HL-60 (cell line): ENCODE measurements at regions not wholly inside any gene's neighbourhood (a gene's known extent, or its start where the extent isn't known, plus 50 kb on each side); places are given as distances from the start of the nearest gene placed in this dataset.

Experiments used
- DNase-seq, 2 experiments: peaks; one replicate each; pipeline ENCODE4 v3.0.0-alpha.2; 2010 to 2020; ENCODE audit warnings: low read depth in 1 of 2, low spot score in 1 of 2
- H3K27ac ChIP-seq: fragments of 250-450 bp; sonication (Bioruptor Pico); replicated peaks from 2 replicates; pipeline ENCODE4 v1.5.1; 2020; ENCODE audit warnings: mild to moderate bottlenecking, moderate library complexity
- H3K27me3 ChIP-seq: fragments of 250-450 bp; sonication (Bioruptor Pico); 2 replicates; pipeline ENCODE4 v1.5.1; 2021; ENCODE audit warnings: mild to moderate bottlenecking, moderate library complexity; ENCODE audit not compliant: insufficient read depth, poor library complexity, severe bottlenecking
- H3K4me3 ChIP-seq: replicated peaks from 2 replicates; pipeline ENCODE4 v1.5.1; 2011; ENCODE audit warnings: mild to moderate bottlenecking, control low read depth, low read length; ENCODE audit not compliant: insufficient read depth
- CTCF ChIP-seq: IDR thresholded peaks from one replicate; pipeline ENCODE4 v1.5.1; 2011; ENCODE audit warnings: low read length, control low read depth, inconsistent platforms; ENCODE audit not compliant: insufficient read depth
- GABPA ChIP-seq: IDR thresholded peaks from 2 replicates; pipeline ENCODE4 v1.6.1; 2012; ENCODE audit warnings: low read depth
- POLR2AphosphoS5 ChIP-seq: IDR thresholded peaks from 2 replicates; pipeline ENCODE4 v1.6.1; 2012; ENCODE audit warnings: low read depth
- SPI1 ChIP-seq: IDR thresholded peaks from 2 replicates; pipeline ENCODE4 v1.6.1; 2012; ENCODE audit warnings: low read depth, mild to moderate bottlenecking, borderline replicate concordance
- TF ChIP-seq, protein P1 (sequence below): IDR thresholded peaks from 2 replicates; pipeline ENCODE4 v1.6.1; 2012; ENCODE audit warnings: low read depth; ENCODE audit not compliant: insufficient replicate concordance

DNA sequence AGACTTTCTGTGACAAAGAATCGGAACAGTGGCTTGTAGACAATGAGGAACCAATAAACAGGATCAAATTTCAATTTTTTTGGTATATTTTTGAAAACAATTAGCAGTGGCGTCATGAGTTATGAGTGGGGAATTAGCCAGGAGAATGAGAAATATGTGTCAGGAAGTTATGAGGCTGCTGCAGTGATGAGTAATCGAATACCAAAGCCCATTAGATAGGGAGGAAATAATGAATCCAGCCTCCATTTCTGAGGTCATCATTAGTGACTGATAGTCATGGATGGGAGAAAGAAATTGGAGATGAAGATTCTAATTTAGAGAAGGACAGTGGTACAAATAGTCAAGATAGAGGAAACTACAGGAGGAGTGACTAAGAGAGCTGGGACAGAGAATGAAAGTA is 673.1 kb upstream of the VRK2 start:
- no peak for DNase-seq
- no peak overlapping the region for H3K27ac ChIP-seq
- H3K4me3 ChIP-seq: no peak overlapping the region

GRCh38 chr2:57376985-57377384 is 669.6 kb upstream of the VRK2 start:
- no peak for TF ChIP-seq GABPA
- no peak for TF ChIP-seq POLR2AphosphoS5
- TF ChIP-seq CTCF: no peak
- no peak overlapping the region for H3K4me3 ChIP-seq
- H3K27me3 ChIP-seq: no peaks in the 10 kb centered on the region
- no peak overlapping the region for H3K27ac ChIP-seq
- peak in 1 of 2 experiments; percentile 11 for DNase-seq

More for the DNA sequence above, 673.1 kb upstream of the VRK2 start:
- TF ChIP-seq CTCF (no peak), POLR2AphosphoS5 (no peak)
- H3K27me3 ChIP-seq: no peaks in the 10 kb centered on the region

- Histone ChIP-seq H3K27me3 (no peaks in the 10 kb centered on the region), H3K4me3 (no peak overlapping the region), H3K27ac (no peak overlapping the region)
- TF ChIP-seq CTCF: no peak
- TF ChIP-seq POLR2AphosphoS5: no peak
- TF ChIP-seq GABPA: no peak
- TF ChIP-seq, protein P1, sequence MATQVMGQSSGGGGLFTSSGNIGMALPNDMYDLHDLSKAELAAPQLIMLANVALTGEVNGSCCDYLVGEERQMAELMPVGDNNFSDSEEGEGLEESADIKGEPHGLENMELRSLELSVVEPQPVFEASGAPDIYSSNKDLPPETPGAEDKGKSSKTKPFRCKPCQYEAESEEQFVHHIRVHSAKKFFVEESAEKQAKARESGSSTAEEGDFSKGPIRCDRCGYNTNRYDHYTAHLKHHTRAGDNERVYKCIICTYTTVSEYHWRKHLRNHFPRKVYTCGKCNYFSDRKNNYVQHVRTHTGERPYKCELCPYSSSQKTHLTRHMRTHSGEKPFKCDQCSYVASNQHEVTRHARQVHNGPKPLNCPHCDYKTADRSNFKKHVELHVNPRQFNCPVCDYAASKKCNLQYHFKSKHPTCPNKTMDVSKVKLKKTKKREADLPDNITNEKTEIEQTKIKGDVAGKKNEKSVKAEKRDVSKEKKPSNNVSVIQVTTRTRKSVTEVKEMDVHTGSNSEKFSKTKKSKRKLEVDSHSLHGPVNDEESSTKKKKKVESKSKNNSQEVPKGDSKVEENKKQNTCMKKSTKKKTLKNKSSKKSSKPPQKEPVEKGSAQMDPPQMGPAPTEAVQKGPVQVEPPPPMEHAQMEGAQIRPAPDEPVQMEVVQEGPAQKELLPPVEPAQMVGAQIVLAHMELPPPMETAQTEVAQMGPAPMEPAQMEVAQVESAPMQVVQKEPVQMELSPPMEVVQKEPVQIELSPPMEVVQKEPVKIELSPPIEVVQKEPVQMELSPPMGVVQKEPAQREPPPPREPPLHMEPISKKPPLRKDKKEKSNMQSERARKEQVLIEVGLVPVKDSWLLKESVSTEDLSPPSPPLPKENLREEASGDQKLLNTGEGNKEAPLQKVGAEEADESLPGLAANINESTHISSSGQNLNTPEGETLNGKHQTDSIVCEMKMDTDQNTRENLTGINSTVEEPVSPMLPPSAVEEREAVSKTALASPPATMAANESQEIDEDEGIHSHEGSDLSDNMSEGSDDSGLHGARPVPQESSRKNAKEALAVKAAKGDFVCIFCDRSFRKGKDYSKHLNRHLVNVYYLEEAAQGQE: no peak
- TF ChIP-seq SPI1: no peak
- no peak for DNase-seq
Observed at GRCh38 chr2:57386305-57386704, 660.3 kb upstream of the VRK2 start.

DNA sequence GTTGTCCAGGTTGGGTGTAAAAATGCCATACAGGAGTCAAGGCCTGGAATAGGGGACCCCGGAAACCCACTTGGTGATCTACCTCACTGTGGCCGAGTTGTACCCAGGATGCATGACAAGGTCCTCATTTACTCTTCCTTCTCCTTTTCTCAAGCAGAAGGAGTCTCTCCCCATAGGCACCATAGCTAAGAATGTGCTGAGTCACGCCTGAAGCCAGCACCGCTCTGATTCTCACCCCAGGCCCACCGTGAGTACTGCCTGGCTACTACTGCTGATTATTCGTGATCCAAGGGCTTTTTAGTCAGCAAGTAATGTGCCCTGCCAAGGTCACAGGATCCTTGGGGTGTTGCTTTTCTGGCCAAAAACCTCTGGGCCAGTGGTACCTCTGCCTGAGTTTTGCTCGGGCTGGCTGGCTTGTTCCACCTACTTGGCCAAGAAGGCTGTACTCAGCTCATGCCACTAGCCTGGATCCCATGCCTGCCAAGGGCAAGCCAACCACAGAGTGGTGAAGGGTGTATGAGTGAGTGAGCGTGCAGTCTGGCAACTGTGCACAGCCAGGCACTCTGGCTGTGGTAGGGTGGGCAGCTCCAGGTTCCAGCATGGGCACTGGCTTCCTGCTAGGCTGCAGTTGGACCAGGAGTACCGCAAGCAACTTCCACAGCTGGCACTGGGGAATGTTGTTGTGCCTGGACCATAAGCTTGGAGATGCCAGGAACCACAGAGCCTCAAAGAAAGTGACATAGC is 650.1 kb upstream of the VRK2 start:
- H3K4me3 ChIP-seq: no peak overlapping the region
- H3K27ac ChIP-seq: peak overlapping the region; percentile 34
- H3K27me3 ChIP-seq: no peaks in the 10 kb centered on the region
- TF ChIP-seq POLR2AphosphoS5 (no peak), GABPA (no peak)
- TF ChIP-seq, protein P1: no peak
- DNase-seq: peak; percentile 20 to 81
